ENCODE measurements at regions not wholly inside any gene's neighbourhood (a gene's known extent, or its start where the extent isn't known, plus 50 kb on each side); places are given as distances from the start of the nearest gene placed in this dataset.
"Not testable (repeated sequence)": the region's sequence is repeated elsewhere in the genome, so short reads cannot be mapped to it uniquely, and the experiment has no call there.

DNA sequence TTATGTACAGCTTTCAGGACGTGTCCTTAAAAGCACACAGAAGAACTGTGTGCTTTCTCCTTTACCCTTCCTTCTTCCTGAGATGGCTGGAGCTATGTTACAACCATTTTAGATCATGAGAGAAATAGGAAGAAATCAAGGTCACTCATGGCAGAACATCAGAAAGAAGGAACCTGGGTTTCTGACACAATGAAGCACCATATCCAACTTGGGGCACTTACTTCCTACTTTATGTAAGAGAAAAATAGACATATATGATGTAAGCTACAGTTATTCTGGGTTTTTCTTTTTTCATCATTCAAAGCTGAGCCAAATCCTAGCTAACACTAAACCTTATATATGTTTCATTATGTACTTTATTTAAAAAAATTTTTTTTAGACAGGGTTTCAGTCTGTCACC, 79.5 kb downstream of the FAM161A start:
- DNase-seq (ENCODE audit: low read depth, low spot score) = no peak

DNA sequence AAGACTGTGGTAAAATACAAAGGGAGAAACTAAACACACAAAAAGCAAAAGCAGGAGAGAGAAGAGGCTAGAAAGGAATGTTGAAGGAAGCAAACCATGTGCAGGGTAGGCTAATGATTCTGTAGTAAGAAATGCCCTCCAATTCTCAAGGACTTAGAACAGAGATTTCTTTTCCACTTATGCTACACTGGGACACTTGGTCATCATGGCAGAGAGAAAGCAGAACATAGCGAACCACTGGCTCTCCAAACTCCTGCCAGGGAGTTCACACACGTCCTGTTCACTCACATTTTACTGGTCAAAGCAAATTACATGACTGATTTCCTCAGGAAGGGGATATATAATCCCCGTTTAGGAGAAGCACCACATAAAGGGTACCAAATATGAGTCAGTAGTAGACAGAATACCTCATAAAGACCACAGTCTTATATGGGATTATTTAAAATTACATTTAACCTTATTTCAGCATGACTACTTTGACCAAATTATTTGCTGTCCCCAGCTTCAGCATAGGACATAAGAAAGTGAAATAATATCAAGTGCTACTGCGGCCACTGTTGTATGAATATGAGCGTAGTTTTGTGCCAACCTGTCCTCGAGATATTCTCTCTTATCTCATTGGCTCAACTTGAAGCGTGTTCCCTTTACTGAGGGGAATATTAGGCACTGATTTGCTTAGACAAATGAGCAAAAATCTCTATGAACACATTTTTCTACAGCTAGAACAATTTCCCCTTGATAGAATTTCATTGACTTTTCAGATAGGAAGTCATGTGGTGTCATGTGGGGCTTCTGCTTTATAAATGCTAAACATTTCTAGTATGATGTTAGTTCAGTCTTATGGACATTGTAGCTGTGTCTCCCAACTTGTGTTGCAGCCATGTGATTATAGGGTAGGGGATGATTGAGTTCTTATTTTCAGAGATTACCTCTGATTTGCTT, 81.7 kb downstream of the FAM161A start:
- DNase-seq (ENCODE audit: low read depth, low spot score) = no peak

DNA sequence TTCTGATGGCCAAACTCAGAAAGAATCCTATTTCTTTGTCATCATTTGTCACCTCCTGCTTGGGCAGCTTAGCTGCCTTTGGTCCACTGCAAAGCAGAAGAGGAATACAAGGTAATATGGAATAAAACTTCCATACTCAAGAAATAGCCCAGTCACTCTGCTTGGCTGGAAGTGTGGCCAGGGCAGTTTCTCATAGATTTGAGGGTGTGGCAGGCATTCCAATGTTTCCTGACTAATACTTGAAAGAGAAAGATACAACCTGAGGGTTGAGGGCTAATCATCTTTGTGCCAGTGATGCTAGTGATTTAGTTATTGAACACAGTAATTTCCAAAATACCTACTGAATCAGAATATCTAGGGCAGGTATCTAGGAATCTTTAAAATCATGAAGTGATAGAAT, 83.1 kb downstream of the FAM161A start:
- DNase-seq (ENCODE audit: low read depth, low spot score) = no peak

DNA sequence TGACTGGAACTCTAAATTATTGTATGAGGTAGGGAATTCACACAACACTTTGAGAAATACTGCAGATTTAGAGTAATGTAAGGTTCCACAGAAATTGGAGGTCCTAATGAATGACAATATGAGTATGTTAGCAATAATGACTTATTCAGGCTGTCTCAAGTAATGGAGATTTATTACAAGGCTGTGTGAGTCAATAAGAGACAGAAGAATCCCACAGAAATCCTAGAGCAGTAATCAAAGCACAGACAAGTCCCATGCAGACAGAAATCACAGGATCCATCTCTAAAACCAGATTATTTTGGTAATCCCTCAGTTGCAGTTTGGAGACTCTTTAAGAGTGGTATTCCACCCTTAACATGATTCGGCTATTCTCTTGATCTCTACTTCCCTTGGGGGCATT, 83.6 kb downstream of the FAM161A start:
- no peak for DNase-seq (ENCODE audit: low read depth, low spot score)

DNA sequence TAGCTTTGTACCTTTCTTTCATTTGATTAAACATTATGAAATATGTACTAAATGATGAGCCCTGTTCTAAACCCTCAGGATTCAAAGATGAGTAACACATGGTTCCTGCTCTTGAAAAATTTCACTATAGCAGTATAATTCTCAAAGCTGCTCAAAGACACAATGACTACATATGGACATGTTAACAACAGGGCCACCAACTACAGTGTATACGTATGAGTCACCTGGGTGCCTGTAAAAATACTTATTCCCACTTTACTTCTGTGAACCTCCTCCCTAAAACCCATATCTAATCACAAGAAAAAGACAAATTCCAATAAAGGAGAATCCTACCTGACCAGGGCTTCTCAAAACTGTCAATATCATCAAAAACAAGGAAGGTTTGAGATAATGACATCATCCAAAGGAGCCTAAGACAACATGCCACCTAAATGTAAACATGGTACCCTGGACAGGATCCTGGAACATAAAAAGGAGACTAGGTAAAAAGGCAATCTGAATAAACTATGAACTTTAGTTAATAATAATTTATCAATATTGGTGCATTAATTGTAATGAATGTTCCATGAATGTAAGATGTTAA, 84.7 kb downstream of the FAM161A start:
- DNase-seq (ENCODE audit: low read depth, low spot score) = no peak

DNA sequence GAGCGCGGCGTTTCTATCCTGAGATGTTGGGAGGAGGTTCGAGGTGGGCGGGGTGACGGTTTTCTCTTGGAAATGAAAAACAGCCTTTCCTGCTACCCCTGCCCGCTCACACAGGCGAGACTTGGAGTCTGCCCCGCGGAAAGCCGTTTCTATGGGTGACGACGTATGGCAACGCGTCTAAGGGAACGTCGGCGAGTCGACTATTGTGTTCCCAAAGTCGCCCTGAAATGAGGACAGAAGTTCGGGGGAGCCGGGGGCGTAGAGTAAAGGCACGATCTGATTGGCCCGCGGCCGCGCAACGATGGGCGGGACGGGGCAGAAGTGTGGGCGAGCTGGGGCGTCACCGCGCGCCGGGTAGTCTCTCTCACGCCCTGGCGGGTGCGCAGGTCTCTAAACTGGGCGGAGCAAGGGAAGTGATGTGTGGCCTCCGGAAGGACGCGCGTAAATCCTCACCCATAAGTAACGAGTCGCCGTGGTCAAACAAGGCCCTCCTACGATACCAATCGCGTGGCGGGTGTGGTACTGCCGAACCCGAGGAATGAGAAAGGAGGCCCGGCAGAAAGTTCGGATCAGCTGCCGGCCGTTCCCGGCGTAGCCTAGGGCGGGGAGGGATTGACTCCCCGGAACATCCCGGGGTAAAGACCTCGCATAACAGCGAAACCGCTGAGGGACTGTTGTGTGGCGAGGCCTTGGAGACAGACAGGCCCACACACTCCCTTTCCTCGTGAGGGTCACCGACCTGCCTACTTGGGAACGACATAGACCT, 89.6 kb downstream of the FAM161A start:
- DNase-seq (ENCODE audit: low read depth, low spot score) = peak; percentile 82

DNA sequence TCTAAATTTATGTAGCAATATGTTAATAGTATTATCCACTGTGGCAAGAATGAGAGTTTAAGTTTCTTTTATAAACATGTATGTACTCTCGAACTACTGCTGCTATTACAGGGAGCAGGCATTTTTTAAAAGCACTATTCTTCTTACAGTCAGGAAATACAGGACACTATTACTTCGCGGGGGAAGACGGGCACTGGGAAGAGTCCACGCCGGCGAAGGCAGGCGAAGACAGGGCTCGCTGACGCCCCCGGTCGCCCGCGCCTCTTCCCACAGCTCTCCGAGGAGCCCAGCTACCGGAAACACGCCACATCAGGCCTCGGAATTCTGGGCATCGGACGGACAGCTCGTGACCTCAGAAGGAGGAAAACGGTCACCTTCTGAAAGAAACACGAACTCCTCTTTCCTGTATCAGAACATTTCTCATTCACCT, 90.2 kb downstream of the FAM161A start:
- no peak for DNase-seq (ENCODE audit: low read depth, low spot score)

DNA sequence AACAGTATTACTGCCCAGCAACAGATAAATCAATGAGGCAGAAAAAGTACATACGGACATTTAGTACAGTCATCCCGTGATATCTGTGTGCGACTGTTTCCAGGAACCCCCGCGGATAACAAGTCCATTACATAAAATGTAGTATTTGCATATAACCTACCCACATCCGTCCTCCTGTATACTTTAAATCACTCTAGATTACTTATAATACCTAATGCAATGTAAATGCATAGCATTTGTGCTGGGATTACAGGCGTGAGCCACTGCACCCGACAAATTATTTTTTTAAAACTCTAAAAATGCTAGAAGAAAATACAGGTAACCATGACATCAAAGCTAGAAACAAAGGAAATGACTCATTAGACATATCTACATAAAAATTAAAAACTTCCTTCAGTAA, 91.6 kb downstream of the FAM161A start:
- DNase-seq (ENCODE audit: low read depth, low spot score) = no peak

DNA sequence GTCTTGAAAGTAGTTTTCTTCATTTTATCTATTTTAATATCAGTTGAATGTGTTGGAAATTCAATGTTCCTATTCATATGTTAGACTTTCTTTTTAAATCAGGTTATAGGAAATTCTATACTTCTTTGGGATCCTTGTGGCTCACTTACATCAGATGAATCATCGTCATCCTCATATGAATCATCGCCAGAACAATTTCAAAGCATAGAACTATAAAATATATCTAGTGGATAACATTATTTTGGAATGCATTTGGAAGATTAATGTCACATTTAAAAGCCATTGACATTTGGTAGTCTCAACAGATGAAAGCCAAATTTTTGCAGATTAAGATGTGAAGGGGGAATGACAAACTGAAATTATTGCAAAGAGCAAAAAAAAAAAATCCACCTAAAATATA, 94.1 kb downstream of the FAM161A start:
- no peak for DNase-seq (ENCODE audit: low read depth, low spot score)

DNA sequence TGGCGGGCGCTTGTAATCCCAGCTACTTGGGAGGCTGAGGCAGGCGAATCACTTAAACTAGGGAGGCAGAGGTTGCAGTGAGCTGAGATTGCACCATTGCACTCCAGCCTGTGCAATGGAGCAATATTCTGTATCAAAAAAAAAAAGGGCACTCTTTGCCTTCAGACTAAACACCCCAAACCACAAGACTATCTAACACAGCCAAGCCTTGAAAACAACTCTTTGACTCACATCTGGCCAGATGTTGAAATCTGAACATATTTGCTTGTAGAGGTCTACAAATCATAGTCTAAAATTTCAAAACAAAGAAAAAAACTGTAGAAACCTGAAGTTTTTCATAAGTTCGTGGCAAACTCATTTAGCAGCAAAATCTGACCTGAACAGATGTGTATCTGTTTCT, 94.9 kb downstream of the FAM161A start:
- DNase-seq (ENCODE audit: low read depth, low spot score) = no peak

DNA sequence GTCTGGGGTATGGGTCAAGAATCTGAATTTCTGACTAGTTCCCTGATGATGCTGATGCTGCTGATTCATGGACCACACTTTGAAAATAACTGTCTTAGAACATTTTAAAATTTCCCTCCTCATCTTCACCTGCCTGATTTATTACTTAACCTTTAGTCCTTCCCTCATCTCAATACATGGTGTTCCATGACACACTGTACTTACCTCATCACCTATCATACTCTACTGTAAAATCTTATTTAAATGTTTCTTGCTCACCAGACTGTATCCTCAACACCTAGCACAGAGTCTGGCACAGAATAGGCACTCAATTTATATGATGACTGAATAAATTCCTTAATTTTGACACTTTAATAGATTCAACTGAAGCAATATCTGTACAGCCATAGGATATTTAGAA, 95.7 kb downstream of the FAM161A start:
- no peak for DNase-seq (ENCODE audit: low read depth, low spot score)

DNA sequence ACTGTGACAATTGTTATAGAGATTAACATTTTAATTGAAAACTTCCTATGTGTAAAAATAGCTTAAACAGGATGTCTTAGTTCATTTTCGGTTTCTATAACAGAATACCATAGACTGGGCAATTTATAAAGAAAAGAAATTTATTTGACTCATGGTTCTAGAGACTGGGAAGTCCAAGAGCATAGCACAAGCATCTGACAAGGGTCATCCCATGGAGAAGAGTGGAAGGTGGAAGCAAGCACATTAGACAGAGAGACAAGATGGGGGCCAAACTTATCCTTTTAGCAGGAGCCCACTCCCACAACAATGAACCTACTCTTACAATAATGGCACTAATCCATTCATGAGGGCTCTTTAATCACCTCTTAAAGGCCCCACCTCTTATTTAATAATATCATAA, 100.3 kb downstream of the FAM161A start:
- no peak for DNase-seq (ENCODE audit: low read depth, low spot score)

DNA sequence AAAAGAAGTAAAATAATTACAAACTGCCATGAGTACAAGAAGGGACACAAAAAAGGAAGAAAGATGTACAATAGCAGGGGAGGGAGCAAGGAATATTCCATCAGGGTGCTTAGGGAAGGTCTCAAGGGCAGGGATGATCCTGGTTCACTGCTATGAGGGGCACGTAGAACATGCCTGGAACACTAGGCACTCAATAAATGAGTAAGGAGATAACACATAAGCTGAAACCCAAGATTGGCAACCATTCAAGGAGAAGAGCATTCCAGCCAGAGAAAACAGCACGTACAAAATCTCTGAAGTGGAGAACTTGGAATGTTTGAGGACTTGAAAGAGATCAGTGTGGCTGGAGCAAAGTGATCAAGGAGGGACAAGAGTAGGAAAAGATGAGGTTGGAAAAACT, 103.2 kb downstream of the FAM161A start:
- DNase-seq (ENCODE audit: low read depth, low spot score) = no peak

DNA sequence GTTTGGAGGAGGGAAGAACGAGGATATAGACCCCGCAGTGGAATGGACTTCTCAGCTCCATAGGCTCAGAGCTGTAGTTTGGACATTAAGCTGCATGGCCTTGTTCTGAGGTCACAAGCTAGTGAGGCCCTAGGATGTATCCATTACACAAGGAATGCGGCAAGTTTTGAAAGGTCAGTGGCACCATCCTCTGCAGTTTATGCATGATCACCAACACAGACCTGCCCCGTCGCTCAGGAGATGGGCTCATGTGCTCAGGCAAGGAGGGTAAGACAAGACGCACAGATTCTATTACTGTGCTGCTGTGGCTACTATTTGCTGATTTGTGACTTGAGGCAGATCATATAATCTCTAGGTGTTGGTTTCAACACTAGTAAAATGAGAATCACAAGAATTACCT, 110.9 kb downstream of the FAM161A start:
- no peak for DNase-seq (ENCODE audit: low read depth, low spot score)

DNA sequence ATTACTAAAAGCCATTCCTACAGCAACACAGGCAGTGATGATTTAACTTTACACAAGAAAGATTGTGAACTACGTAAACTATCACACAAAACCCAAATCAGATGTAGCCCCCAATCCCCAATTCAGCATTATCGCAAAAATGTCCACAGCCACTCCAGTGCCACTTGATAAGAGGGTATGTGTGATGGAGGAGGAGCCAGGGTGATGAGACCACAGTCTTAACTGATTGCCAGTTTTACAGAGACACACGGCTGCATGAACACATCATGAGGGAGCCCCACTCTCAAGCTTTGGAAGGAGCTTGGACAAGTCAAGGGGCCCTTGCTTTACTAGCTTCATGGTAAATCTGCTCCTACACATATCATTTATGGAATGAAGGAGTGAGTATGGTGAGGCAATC, 116.0 kb downstream of the FAM161A start:
- DNase-seq (ENCODE audit: low read depth, low spot score) = no peak

DNA sequence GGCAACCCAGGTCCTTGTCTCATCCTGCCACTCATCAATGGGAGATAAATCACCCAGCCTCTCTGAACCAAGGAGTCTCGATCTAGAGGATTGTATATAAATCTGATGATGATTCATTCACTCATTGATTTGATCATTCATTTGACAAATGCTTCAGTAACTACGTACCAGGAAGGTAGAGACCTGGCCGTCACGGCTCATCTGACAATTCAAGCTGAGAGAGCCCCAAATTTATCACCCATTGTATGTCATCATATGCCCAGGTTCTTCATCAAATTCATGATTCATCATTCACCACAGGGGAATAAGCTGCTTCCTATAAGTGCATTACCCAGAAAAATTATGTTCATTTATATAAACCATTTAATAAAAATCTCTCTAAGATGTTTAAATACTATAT, 116.9 kb downstream of the FAM161A start:
- DNase-seq (ENCODE audit: low read depth, low spot score) = no peak

DNA sequence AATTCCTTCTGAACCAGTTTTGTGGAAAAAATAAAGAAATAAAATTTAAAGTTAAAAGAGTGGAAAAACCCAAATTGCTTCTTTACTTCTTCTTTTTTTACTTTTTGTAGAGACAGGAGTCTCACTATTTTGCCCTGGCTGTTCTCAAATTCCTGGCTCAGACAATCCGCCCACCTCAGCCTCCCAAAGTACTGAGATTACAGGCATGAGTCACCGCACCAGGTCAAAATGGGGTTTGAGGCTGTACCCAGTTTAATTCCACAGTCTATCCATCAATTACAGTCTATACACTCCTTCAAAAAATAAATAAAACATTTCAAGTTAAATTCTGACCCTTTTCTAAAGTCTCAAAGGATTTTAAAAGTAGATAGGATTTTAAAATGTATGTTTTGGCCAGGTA, 120.3 kb downstream of the FAM161A start:
- no peak for DNase-seq (ENCODE audit: low read depth, low spot score)

DNA sequence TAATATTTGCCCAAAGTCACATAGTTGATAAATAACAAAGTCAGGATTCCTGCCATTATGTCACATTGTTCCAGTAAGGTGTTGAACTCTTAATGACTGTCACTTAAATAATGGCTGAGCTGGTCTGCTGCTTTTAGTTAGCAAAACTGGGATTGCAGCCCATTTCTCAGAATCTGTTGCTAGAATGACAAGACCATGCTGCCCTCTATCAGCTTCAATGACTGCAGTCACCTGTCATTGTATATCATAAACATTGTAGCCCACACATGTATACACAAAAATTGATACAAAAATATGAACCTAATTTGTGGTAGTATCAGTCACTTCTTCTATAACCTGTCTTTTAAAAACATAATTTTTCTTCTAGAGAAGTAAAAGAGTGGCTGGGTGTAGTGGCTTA, 121.1 kb downstream of the FAM161A start:
- no peak for DNase-seq (ENCODE audit: low read depth, low spot score)

DNA sequence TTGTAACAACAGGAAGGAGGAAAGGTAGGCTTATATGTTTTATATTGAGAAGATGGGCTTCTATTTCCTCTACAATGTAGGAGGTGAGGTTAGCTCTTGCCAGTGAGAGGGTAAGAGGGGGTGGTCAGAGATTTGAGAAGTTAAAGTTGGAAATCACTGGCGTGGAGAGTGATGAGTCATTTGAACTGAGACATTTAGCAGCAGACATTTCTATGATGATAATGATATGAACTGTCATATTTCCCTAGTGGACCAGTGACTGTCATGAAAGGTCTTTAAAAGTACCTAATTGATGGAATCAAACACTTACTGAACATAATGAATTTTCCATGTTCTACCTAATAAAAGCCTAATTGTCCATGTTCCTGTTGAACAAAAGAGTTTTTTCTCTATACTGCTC, 126.1 kb downstream of the FAM161A start:
- DNase-seq (ENCODE audit: low read depth, low spot score) = no peak

DNA sequence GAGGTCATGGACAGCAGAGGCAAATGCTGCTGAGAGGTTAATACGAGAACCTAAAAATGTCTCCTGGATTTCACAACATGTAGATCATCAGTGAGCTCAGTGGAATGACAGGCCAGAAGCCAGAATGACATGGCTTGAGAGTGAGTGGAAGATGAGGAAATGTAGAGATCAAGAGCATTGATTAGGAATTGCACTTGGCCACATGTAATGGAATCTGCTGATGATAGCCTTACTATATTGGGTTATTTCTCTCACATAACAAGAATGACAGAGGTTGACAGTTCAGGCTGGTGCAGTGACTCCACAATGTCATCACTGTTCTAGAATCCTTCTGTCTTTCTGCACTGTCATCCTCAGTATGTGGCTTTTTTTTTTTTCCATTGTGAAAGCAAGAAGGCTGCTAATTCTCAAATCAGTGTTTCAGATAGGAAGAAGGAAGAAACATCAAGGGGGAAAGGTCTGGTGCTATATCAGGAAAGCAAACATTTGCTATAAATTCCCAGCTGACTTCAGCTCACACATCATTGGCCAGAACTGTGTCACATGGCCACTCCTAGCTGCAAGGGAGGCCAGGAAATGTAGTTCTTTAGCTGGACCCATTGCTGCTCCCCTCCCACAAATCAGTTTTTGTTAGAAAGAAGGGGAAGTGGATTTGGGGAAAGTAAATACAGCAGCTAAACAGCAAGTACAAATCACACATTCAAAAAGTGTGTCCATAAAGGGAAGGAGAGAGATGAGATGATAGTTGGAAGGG, 127.2 kb downstream of the FAM161A start:
- no peak for DNase-seq (ENCODE audit: low read depth, low spot score)

DNA sequence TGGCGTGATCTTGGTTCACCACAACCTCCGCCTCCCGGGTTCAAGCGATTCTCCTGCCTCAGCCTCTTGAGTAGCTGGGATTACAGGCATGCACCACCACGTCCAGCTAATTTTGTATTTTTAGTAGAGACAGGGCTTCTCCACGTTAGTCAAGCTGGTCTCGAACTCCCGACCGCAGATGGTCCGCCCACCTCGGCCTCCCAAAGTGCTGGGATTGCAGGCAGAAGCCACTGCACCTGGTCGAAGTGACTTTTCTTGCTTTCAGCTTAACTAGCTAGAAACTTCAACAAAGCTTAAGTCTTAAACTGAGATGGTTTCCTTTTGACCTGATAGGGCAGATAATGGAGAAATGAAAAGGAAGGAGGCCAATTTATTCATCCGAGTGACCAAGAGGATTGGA, 130.5 kb downstream of the FAM161A start:
- DNase-seq (ENCODE audit: low read depth, low spot score) = not testable (repeated sequence)

DNA sequence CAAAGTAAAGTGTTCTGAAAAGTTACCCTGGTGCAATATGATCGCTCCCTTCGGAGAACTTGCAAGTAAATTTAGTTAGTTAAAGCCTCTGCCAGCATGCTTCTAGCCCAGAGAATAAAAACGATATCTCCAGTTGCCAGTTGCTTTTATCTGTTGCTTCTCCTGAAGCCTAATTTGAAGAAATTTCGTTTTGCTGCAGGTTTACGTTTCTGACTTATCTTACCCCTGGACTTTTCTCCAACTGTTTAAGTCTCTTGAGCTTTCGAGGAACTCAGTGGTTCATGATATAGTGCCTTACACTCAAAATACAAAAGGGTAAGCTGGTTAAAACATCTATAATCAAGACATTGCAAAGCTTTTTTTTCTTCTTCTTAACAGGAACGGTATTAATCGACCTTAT, 131.1 kb downstream of the FAM161A start:
- no peak for DNase-seq (ENCODE audit: low read depth, low spot score)
